Mucosa of descending colon (tissue), 3 donors: ENCODE measurements at regions not wholly inside any gene's neighbourhood (a gene's known extent, or its start where the extent isn't known, plus 50 kb on each side); places are given as distances from the start of the nearest gene placed in this dataset.

Experiments
- ATAC-seq: fragments of 200-7000 bp; cut with Tn5 transposase; one replicate; pipeline ENCODE4 v1.9.1; 2020; ENCODE audit warnings: mild to moderate bottlenecking, moderate library complexity
- DNase-seq, 3 donors: peaks; one replicate each; pipeline ENCODE4 v3.0.0-alpha.2; 2020
- H3K36me3 ChIP-seq: fragments of 200-600 bp; one replicate; pipeline ENCODE4 v1.8.0; 2021; ENCODE audit warnings: low read depth, mild to moderate bottlenecking
- H3K4me1 ChIP-seq: fragments of 200-600 bp; one replicate; pipeline ENCODE4 v1.8.0; 2021; ENCODE audit warnings: low read depth, mild to moderate bottlenecking
- H3K4me3 ChIP-seq: fragments of 200-600 bp; one replicate; pipeline ENCODE4 v1.8.0; 2021; ENCODE audit warnings: mild to moderate bottlenecking
- H3K9me3 ChIP-seq: fragments of 200-600 bp; one replicate; pipeline ENCODE4 v1.8.0; 2021; ENCODE audit warnings: mild to moderate bottlenecking
- intact Hi-C, 2 donors: fragments of 100-400 bp; cut with DNase I in 1 of 2; cut with micrococcal nuclease in 1 of 2; formaldehyde crosslinking; loops; one replicate each; pipeline versions ENCODE4 v1.11.0 to v1.11.1; 2022; cut with DNase I, micrococcal nuclease
- TF ChIP-seq, protein P1 (sequence below): fragments of 200-600 bp; IDR thresholded peaks from one replicate; pipeline ENCODE4 v1.8.0; 2022; ENCODE audit warnings: antibody characterized with exemption, mild to moderate bottlenecking
- donor health status: DM: no; HTN: no; CAD: no; lungs with moderate emphysema.
- donor health status: DM: no; HTN: no; CAD: no.
- donor health status: DM: no; HTN: yes; CAD: no.

- Histone ChIP-seq H3K9me3 (no peaks in the 10 kb centered on the region), H3K4me3 (no peak overlapping the region), H3K4me1 (no peaks in the 10 kb centered on the region), H3K36me3 (no peaks in the 10 kb centered on the region)
- ATAC-seq (no peak), DNase-seq (no peak)
- TF ChIP-seq, protein P1, sequence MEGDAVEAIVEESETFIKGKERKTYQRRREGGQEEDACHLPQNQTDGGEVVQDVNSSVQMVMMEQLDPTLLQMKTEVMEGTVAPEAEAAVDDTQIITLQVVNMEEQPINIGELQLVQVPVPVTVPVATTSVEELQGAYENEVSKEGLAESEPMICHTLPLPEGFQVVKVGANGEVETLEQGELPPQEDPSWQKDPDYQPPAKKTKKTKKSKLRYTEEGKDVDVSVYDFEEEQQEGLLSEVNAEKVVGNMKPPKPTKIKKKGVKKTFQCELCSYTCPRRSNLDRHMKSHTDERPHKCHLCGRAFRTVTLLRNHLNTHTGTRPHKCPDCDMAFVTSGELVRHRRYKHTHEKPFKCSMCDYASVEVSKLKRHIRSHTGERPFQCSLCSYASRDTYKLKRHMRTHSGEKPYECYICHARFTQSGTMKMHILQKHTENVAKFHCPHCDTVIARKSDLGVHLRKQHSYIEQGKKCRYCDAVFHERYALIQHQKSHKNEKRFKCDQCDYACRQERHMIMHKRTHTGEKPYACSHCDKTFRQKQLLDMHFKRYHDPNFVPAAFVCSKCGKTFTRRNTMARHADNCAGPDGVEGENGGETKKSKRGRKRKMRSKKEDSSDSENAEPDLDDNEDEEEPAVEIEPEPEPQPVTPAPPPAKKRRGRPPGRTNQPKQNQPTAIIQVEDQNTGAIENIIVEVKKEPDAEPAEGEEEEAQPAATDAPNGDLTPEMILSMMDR: no peak
- intact Hi-C loops: no loop called here
Measured at GRCh38 chr21:26752849-26753248, 92.4 kb downstream of the ADAMTS1 start.

DNA sequence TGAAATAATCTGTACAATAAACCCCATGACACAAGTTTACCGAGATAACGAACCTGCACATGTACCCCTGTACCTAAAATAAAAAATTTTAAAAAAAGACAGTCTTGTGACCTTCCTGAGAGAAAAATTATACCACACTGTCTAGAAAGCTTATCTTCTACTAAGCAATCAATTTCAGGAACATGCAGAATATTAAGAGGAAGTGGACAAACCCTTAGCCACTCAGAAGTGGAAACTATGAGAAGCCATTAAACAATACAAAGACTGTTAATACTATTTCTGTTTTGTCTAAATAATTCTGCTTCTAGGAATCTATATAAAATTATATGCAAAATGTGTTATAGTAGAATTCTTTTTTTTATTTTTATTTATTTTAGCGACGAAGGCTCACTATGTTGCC is 93.9 kb downstream of the ADAMTS1 start:
- H3K4me3 ChIP-seq: no peak overlapping the region
- H3K9me3 ChIP-seq: no peaks in the 10 kb centered on the region
- intact Hi-C loops: no loop called here
- H3K36me3 ChIP-seq: no peaks in the 10 kb centered on the region
- no peaks in the 10 kb centered on the region for H3K4me1 ChIP-seq
- ATAC-seq: no peak
- DNase-seq: no peak
- TF ChIP-seq, protein P1: no peak

- no peak for ATAC-seq
- H3K4me3 ChIP-seq: no peak overlapping the region
- intact Hi-C loops: no loop called here
- TF ChIP-seq, protein P1: no peak
- no peaks in the 10 kb centered on the region for H3K36me3 ChIP-seq
- H3K9me3 ChIP-seq: no peaks in the 10 kb centered on the region
- no peaks in the 10 kb centered on the region for H3K4me1 ChIP-seq
- no peak for DNase-seq
Measured at GRCh38 chr21:26748066-26748465, 97.1 kb downstream of the ADAMTS1 start.

GRCh38 chr21:26747216-26747615 is 98.0 kb downstream of the ADAMTS1 start:
- DNase-seq (no peak), ATAC-seq (no peak)
- Histone ChIP-seq H3K4me1 (no peaks in the 10 kb centered on the region), H3K36me3 (no peaks in the 10 kb centered on the region), H3K4me3 (no peak overlapping the region), H3K9me3 (no peaks in the 10 kb centered on the region)
- TF ChIP-seq, protein P1: no peak
- intact Hi-C loops: no loop called here

DNA sequence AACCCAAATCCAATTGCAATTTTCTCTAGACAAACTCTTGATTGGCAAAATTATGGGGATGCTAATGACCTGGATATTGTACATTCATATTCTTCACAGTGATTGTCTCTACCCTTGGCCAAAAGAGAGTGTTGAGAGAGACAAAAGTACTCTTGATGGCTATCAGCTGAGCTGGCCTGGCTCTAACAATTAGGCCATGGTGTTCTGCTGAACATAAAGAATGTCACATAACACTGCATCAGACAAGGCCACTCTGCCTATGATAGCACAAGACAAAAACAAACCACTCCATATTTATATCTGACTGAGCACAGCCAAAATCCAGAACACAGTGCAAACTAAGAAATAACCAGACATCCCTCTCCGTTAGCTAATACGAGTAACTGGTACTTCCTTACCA is 101.7 kb downstream of the ADAMTS1 start:
- Histone ChIP-seq H3K9me3 (no peaks in the 10 kb centered on the region), H3K36me3 (no peaks in the 10 kb centered on the region), H3K4me1 (no peaks in the 10 kb centered on the region), H3K4me3 (no peak overlapping the region)
- no peak for DNase-seq
- TF ChIP-seq, protein P1: no peak
- ATAC-seq: no peak
- intact Hi-C loops: no loop called here

DNA sequence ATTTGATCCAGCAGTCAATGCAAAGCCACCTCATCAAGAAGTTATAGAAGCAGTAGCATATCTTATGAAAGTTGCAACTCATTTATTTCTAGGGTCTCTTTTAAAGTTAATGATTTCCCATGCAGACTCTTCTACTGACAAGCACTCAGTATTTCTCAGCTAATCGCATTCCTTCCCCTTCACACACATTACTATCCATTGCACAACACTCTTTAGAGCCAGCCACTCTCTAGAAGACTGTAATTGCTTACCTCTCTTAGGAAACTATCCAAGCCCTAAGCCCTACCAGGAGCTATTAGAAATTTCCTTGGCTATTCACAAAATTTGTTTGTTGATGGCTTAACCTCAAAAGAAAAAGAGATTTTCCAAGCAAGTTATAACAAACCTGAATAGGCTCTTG is 106.0 kb downstream of the ADAMTS1 start:
- TF ChIP-seq, protein P1: no peak
- no peaks in the 10 kb centered on the region for H3K9me3 ChIP-seq
- no peak overlapping the region for H3K4me3 ChIP-seq
- no peaks in the 10 kb centered on the region for H3K4me1 ChIP-seq
- intact Hi-C loops: no loop called here
- DNase-seq: no peak
- no peak for ATAC-seq
- H3K36me3 ChIP-seq: no peaks in the 10 kb centered on the region
